Neuronal stem cell (in vitro differentiated cells): ENCODE measurements at regions not wholly inside any gene's neighbourhood (a gene's known extent, or its start where the extent isn't known, plus 50 kb on each side); places are given as distances from the start of the nearest gene placed in this dataset.
A peak's percentile ranks its signal among the peaks of the same experiment; 100 is the strongest.

ENCODE experiments used
- DNase-seq: peaks from one replicate; pipeline ENCODE4 v3.0.0-alpha.2; 2013; ENCODE audit warnings: low spot score
- H2AFZ ChIP-seq: one replicate; pipeline ENCODE4 v1.6.1; 2013; ENCODE audit warnings: mild to moderate bottlenecking, low read length, inconsistent platforms
- H2AK5ac ChIP-seq: 2 replicates; pipeline ENCODE4 v1.6.1; 2013; ENCODE audit warnings: low read depth, mild to moderate bottlenecking, inconsistent platforms, low read length, moderate library complexity, mixed read lengths
- H2BK120ac ChIP-seq: 2 replicates; pipeline ENCODE4 v1.6.1; 2013; ENCODE audit warnings: low read depth, mild to moderate bottlenecking, inconsistent platforms, low read length, moderate library complexity, mixed read lengths
- H2BK12ac ChIP-seq: one replicate; pipeline ENCODE4 v1.6.1; 2013; ENCODE audit warnings: low read length, inconsistent platforms
- H2BK15ac ChIP-seq: 2 replicates; pipeline ENCODE4 v1.6.1; 2013; ENCODE audit warnings: mild to moderate bottlenecking, low read length, inconsistent platforms, mixed read lengths
- H2BK5ac ChIP-seq: one replicate; pipeline ENCODE4 v1.6.1; 2013; ENCODE audit warnings: inconsistent platforms, mild to moderate bottlenecking, low read length, moderate library complexity
- H3K14ac ChIP-seq: one replicate; pipeline ENCODE4 v1.6.1; 2013; ENCODE audit warnings: low read length, inconsistent platforms
- H3K18ac ChIP-seq: 2 replicates; pipeline ENCODE4 v1.6.1; 2013; ENCODE audit warnings: low read length, inconsistent platforms
- H3K23ac ChIP-seq: 2 replicates; pipeline ENCODE4 v1.6.1; 2013; ENCODE audit warnings: low read depth, mild to moderate bottlenecking, mixed read lengths, low read length, inconsistent platforms; ENCODE audit not compliant: poor library complexity
- H3K27ac ChIP-seq: replicated peaks from 3 replicates; pipeline ENCODE4 v1.5.1; 2013; ENCODE audit warnings: low read length, inconsistent platforms
- H3K27me3 ChIP-seq, 3 experiments: 2 replicates each; pipeline ENCODE4 v1.6.1; 2013; ENCODE audit warnings: low read length in 3 of 3, mild to moderate bottlenecking in 2 of 3, inconsistent platforms in 1 of 3, low read depth in 1 of 3, mixed read lengths in 1 of 3, moderate library complexity in 1 of 3; ENCODE audit not compliant: control insufficient read depth in 3 of 3, insufficient read depth in 3 of 3
- H3K36me3 ChIP-seq, 2 donors: replicated peaks in 1 of 2; 2 replicates each; pipeline ENCODE4 v1.6.1; 2013; ENCODE audit warnings: low read length in 2 of 2; ENCODE audit not compliant: control insufficient read depth in 2 of 2, insufficient read depth in 2 of 2
- H3K4ac ChIP-seq: 2 replicates; pipeline ENCODE4 v1.6.1; 2013; ENCODE audit warnings: inconsistent platforms, mild to moderate bottlenecking, low read length, moderate library complexity
- H3K4me1 ChIP-seq, 2 donors: 1 replicate in 1 of 2; 2 replicates in 1 of 2; pipeline ENCODE4 v1.6.1; 2013; ENCODE audit warnings: low read length in 2 of 2, low read depth in 1 of 2; ENCODE audit not compliant: control insufficient read depth in 2 of 2, insufficient read depth in 1 of 2
- H3K4me2 ChIP-seq: one replicate; pipeline ENCODE4 v1.6.1; 2013; ENCODE audit warnings: mild to moderate bottlenecking, low read length, inconsistent platforms; ENCODE audit not compliant: insufficient read depth, poor library complexity, severe bottlenecking
- H3K4me3 ChIP-seq, 2 donors: 2 replicates each; pipeline ENCODE4 v1.5.1; 2013; ENCODE audit warnings: low read length in 2 of 2, mild to moderate bottlenecking in 2 of 2, inconsistent platforms in 1 of 2, moderate library complexity in 1 of 2
- H3K79me1 ChIP-seq: one replicate; pipeline ENCODE4 v1.6.1; 2013; ENCODE audit warnings: low read depth, mild to moderate bottlenecking, inconsistent platforms, low read length, moderate library complexity
- H3K9ac ChIP-seq: one replicate; pipeline ENCODE4 v1.6.1; 2013; ENCODE audit warnings: mild to moderate bottlenecking, low read depth, low read length, inconsistent platforms; ENCODE audit not compliant: poor library complexity
- H3K9me3 ChIP-seq, 2 donors: replicated peaks in 1 of 2; 2 replicates each; pipeline versions ENCODE3 to v1.6.1; 2013; ENCODE audit warnings: low read length in 2 of 2, mild to moderate bottlenecking in 2 of 2, inconsistent platforms in 1 of 2, low read depth in 1 of 2, mixed read lengths in 1 of 2, moderate library complexity in 1 of 2; ENCODE audit not compliant: control insufficient read depth in 2 of 2, insufficient read depth in 1 of 2
- H4K8ac ChIP-seq: one replicate; pipeline ENCODE4 v1.6.1; 2013; ENCODE audit warnings: low read depth, mild to moderate bottlenecking, inconsistent platforms, low read length, moderate library complexity
- H4K91ac ChIP-seq: one replicate; pipeline ENCODE4 v1.6.1; 2013; ENCODE audit warnings: low read length, low read depth, mild to moderate bottlenecking, inconsistent platforms; ENCODE audit not compliant: poor library complexity
- WGBS, 2 donors: extraction: QIAGEN DNeasy Blood & Tissue Kit; methylation state at CpG; one replicate each; pipeline ENCODE4 v1.1.7; 2013; ENCODE audit warnings: missing lambda C conversion rate in 2 of 2, mixed read lengths in 1 of 2; ENCODE audit not compliant: insufficient read length in 2 of 2, insufficient replicate concordance in 1 of 2; ENCODE audit errors: extremely low coverage in 2 of 2; 5-methylcytosine and 5-hydroxymethylcytosine counted together

DNA sequence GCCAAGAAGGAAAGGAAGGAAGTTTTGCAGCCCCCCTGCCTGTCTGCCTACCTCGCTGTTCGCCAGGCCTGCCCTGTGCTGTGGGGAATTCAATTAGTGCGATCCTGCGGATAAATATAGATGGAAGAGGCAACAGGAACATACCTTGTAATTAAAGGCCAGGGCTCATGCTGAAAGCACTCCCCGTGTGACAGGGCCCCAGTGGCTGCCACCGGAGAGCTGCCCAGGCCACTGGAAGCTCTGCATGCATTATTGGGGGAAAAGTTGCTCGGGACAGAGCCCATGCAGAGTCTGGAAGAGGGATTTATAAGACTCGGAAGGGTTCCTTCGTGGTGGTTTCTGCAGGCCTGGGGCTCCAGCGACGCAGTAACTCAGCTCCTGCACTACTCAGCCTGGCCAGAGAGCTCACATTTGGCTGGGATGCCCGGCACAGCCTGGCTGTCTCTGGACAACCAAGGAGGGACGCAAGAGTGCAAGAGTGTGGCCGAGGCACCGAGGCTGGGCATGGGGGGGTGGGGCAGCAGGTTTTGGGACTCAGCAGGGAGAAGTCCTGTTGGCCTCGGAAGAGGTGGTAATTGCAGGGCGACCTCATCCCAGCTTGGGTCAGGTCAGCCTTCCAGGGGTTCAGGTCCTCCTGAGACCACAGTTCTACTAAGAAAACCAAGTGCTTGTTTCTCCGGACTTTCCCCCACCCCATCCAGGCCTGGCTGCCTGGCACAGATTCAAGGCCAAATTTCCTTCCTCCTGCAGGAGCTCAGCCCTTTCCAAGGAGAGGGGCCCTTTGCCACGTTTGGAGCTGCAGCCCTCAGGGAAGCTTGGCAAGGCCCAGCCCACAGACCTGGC is 68.1 kb upstream of the GGTA1 start:
- no peak overlapping the region for H2BK15ac ChIP-seq
- no peak for DNase-seq
- H2BK5ac ChIP-seq = no peak overlapping the region
- peaks cover 16 to 22% of the 10 kb centered on the region in 2 donors for H3K4me1 ChIP-seq
- H2BK12ac ChIP-seq = no peak overlapping the region
- H3K4me2 ChIP-seq = no peak overlapping the region
- H2AK5ac ChIP-seq = no peak overlapping the region
- H3K18ac ChIP-seq = peak overlapping the region; percentile 83
- H3K4ac ChIP-seq = no peak overlapping the region
- no peaks in the 10 kb centered on the region for H3K9me3 ChIP-seq
- no peak overlapping the region for H3K23ac ChIP-seq
- no peak overlapping the region for H4K8ac ChIP-seq
- H3K79me1 ChIP-seq = no peaks in the 10 kb centered on the region
- no peak overlapping the region for H3K4me3 ChIP-seq
- no peaks in the 10 kb centered on the region for H3K36me3 ChIP-seq
- H4K91ac ChIP-seq = no peak overlapping the region
- peak overlapping the region; percentile 79 for H2AFZ ChIP-seq
- no peak overlapping the region for H3K14ac ChIP-seq
- H3K27me3 ChIP-seq = peaks cover 0 to 67% (median 0%) of the 10 kb centered on the region in 3 experiments
- no peak overlapping the region for H3K27ac ChIP-seq
- H3K9ac ChIP-seq = no peak overlapping the region
- no CpG with 5 or more reads among the region's 19 CpGs for WGBS, 2 donors
- H2BK120ac ChIP-seq = no peak overlapping the region

DNA sequence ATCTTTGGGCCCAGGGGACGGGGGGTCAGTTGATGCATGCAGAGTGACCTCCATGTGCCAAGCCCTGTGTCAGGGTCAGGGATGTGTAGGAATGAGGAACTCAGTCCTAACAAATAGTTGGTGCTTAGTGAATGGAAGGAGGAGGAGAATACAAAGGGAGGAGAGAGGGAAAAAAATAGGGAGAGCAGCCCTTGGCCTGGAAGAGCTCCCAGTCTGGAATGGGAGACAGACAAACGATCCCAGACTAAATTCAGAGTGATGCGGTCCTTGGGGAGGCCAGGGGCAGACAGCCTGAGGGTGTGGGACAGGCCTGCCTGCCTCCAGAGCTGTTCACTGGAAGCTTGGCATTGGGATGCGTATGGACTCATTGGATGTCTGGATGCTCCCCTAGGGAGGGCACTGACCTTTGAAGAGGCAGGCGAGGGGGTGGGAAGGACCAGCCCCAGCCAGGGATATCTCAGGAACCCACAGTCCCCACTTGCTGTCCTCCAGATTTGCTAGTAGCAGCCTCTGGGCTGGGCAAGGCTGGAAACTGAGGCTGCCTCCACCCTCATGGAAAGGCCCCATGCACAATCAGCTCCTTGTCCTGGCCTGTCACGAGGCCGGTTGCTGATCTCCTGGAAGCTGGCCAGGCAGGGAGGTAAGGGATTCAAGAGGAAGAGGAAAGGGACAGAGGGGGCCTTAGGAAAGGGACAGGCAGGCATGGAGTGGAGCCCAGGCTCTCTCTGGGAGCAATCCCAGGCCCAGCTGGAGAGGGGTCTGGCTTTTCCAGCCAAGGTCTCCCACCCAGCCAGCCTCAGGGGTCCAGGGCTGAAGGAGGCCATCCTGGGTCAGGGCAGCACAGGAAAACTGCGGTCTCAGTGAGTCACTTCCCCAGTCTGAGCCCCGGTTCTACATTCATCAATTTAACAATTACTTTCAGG is 69.0 kb upstream of the GGTA1 start:
- Histone ChIP-seq H3K14ac (peak overlapping the region; percentile 67), H2AFZ (no peak overlapping the region), H2BK15ac (peak overlapping the region; percentile 94), H3K27me3 (peaks cover 0 to 69% (median 0%) of the 10 kb centered on the region in 3 experiments), H2AK5ac (peak overlapping the region; percentile 89), H3K79me1 (no peaks in the 10 kb centered on the region), H3K9me3 (no peaks in the 10 kb centered on the region), H3K18ac (peak overlapping the region; percentile 88), H2BK5ac (no peak overlapping the region), H3K4ac (no peak overlapping the region), H3K27ac (no peak overlapping the region), H3K23ac (peak overlapping the region; percentile 46), H2BK12ac (no peak overlapping the region), H3K36me3 (no peaks in the 10 kb centered on the region), H3K4me2 (no peak overlapping the region), H4K8ac (no peak overlapping the region), H3K4me3 (no peak overlapping the region), H4K91ac (no peak overlapping the region), H3K9ac (peak overlapping the region; percentile 52), H3K4me1 (peaks cover 16 to 22% of the 10 kb centered on the region in 2 donors), H2BK120ac (no peak overlapping the region)
- WGBS, 2 donors = no CpG with 5 or more reads among the region's 9 CpGs
- no peak for DNase-seq

DNA sequence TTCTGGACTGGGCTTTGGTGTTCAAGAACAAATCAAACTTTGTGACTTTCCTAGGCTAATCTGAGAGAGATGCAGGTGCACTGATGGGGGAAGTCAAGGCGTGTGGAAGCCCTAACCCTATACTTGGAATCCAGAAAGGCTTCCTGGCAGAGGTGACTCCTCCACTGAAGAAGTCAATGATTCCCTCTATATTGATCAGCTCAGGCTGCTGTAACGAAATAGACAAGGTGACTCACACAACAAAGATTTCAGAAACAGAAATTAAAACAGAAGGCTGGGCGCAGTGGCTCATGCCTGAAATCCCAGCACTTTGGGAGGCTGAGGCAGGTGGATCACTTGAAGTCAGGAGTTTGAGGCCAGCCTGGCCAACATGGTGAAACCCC is 69.6 kb upstream of the GGTA1 start:
- H3K4me2 ChIP-seq = no peak overlapping the region
- no peaks in the 10 kb centered on the region for H3K79me1 ChIP-seq
- H3K4ac ChIP-seq = no peak overlapping the region
- no peak overlapping the region for H2AFZ ChIP-seq
- H3K4me1 ChIP-seq = peaks cover 21 to 22% of the 10 kb centered on the region in 2 donors
- no peaks in the 10 kb centered on the region for H3K9me3 ChIP-seq
- no peaks in the 10 kb centered on the region for H3K36me3 ChIP-seq
- H3K18ac ChIP-seq = no peak overlapping the region
- no peak overlapping the region for H3K27ac ChIP-seq
- H4K8ac ChIP-seq = no peak overlapping the region
- no CpG with 5 or more reads among the region's 3 CpGs for WGBS, 2 donors
- peaks cover 0 to 65% (median 0%) of the 10 kb centered on the region in 3 experiments for H3K27me3 ChIP-seq
- H3K14ac ChIP-seq = no peak overlapping the region
- H2AK5ac ChIP-seq = no peak overlapping the region
- no peak overlapping the region for H2BK120ac ChIP-seq
- H3K23ac ChIP-seq = no peak overlapping the region
- no peak overlapping the region for H3K9ac ChIP-seq
- H4K91ac ChIP-seq = no peak overlapping the region
- H2BK15ac ChIP-seq = no peak overlapping the region
- no peak overlapping the region for H3K4me3 ChIP-seq
- H2BK5ac ChIP-seq = no peak overlapping the region
- H2BK12ac ChIP-seq = no peak overlapping the region
- no peak for DNase-seq

DNA sequence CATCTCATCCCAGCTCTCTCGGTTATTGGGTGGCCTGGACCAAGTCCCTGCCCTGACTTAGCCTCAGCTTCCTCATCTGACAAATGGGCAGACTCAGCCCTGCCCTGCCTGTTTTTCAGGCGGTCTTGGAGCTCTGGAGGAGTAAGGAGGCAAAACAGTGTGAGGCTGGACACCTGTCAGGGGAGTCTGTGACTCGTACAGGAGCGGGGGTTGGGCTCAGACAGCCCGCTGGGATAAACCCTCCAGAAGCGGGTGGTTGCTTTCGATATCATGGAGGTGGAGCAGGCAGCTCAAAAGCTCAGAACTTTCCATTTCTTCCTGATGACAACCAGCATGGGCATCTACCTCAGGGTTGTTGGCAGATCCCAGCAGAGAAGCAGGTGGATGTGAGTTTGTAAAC is 72.9 kb upstream of the GGTA1 start:
- Histone ChIP-seq H3K4me1 (peaks cover 15 to 28% of the 10 kb centered on the region in 2 donors), H3K9me3 (no peaks in the 10 kb centered on the region), H4K8ac (no peak overlapping the region), H4K91ac (no peak overlapping the region), H3K4ac (no peak overlapping the region), H2BK15ac (no peak overlapping the region), H2BK12ac (no peak overlapping the region), H2BK5ac (no peak overlapping the region), H3K23ac (no peak overlapping the region), H2AFZ (no peak overlapping the region), H3K27ac (no peak overlapping the region), H3K4me3 (no peak overlapping the region), H3K18ac (no peak overlapping the region), H3K14ac (no peak overlapping the region), H2AK5ac (peak overlapping the region; percentile 58), H3K9ac (no peak overlapping the region), H3K79me1 (no peaks in the 10 kb centered on the region), H3K4me2 (no peak overlapping the region), H3K36me3 (no peaks in the 10 kb centered on the region), H2BK120ac (peak overlapping the region; percentile 67), H3K27me3 (peaks cover 0 to 64% (median 0%) of the 10 kb centered on the region in 3 experiments)
- no CpG with 5 or more reads among the region's 7 CpGs for WGBS, 2 donors
- DNase-seq = no peak
